ENCODE measurements at regions not wholly inside any gene's neighbourhood (a gene's known extent, or its start where the extent isn't known, plus 50 kb on each side); places are given as distances from the start of the nearest gene placed in this dataset.

DNA sequence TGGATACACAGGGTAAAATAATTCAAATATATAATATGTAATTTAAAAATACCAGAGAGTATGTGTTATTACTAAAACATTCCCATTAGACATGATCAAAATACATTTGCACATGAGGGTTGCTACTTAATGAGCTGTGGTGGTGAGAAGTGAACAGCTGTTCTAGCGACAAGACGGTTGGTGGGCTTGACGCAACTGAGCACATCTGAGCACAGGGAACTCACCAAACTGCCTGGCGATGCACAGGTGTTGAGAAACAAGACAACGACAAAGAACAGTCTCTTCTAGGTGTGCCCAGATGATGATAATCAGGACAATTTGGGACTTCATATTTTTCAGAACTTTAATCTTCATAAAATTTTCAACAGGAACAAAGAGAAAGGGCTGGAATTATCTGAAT, 555.1 kb upstream of the SGCG start:
- DNase-seq (ENCODE audit: low spot score): no peak
- in situ Hi-C loops (cut with MboI; ENCODE audit: low pct_unique_long_range_greater_than_20kb, low sequenced_read_pairs, unreplicated experiment): no loop called here
- TF ChIP-seq, protein P1, sequence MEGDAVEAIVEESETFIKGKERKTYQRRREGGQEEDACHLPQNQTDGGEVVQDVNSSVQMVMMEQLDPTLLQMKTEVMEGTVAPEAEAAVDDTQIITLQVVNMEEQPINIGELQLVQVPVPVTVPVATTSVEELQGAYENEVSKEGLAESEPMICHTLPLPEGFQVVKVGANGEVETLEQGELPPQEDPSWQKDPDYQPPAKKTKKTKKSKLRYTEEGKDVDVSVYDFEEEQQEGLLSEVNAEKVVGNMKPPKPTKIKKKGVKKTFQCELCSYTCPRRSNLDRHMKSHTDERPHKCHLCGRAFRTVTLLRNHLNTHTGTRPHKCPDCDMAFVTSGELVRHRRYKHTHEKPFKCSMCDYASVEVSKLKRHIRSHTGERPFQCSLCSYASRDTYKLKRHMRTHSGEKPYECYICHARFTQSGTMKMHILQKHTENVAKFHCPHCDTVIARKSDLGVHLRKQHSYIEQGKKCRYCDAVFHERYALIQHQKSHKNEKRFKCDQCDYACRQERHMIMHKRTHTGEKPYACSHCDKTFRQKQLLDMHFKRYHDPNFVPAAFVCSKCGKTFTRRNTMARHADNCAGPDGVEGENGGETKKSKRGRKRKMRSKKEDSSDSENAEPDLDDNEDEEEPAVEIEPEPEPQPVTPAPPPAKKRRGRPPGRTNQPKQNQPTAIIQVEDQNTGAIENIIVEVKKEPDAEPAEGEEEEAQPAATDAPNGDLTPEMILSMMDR (IDR thresholded peaks at IDR 0.05; ENCODE audit: extremely low read depth, insufficient read depth, missing control alignments): no peak

DNA sequence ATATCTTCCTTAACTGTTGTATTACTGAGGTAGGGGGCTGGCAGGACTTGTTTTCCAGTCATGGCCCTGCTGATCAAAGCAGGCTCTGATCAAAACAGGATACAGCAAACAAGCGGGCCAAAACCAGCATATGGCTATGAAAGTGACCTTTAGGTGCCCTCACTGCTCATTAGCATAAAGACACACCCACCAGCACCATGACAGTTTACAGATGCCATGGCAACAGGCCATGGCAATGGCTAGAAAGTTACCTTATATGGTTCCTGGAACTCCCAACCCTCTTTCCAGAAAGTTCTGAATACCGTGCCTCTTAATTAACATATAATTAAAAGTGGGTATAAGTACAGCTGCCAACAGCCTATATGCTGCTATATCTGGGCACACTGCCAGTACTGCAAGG, 551.4 kb upstream of the SGCG start:
- TF ChIP-seq, protein P1 (IDR thresholded peaks at IDR 0.05; ENCODE audit: extremely low read depth, insufficient read depth, missing control alignments): no peak
- DNase-seq (ENCODE audit: low spot score): no peak
- in situ Hi-C loops (cut with MboI; ENCODE audit: low pct_unique_long_range_greater_than_20kb, low sequenced_read_pairs, unreplicated experiment): no loop called here

DNA sequence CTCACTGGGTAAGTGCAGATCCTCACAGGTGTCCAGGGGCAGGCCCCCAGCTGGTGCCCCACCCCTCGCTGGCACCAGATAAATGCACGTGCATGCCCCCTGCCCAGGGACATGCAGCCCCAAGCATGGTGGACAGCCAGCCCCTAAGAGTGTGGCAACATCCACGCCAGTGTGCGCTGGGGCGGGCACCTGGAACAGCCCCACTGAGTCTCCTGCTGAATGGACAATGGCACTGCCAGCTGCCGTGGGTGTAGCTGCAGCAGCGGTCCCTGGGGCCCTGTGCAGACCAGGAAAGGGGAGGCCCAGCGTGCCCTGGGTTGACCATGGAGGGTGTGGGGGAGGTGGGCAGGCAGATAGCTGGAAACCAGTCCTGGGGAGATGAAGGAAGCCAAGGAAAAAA, 538.7 kb upstream of the SGCG start:
- DNase-seq (ENCODE audit: low spot score): no peak
- TF ChIP-seq, protein P1 (IDR thresholded peaks at IDR 0.05; ENCODE audit: extremely low read depth, insufficient read depth, missing control alignments): no peak
- in situ Hi-C loops (cut with MboI; ENCODE audit: low pct_unique_long_range_greater_than_20kb, low sequenced_read_pairs, unreplicated experiment): no loop called here

DNA sequence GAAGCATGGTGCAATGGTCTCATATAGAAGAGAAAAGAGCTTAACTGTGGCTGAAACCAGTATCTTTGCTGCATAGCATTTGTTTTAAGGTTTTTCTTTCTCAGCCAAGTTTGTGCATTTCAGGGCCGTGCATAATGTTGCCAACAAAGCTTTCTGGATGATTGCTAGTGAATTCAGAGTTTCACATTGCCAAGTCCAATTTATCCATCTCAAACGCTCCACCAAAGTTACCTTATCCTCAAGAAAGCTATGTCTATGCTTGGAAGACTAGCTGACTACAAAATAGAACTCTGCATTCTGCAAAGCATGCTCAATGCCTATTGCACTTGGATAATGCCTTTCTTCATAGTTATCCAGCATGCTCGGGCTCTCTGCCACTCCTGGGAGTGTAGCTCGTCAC, 535.8 kb upstream of the SGCG start:
- TF ChIP-seq, protein P1 (IDR thresholded peaks at IDR 0.05; ENCODE audit: extremely low read depth, insufficient read depth, missing control alignments): no peak
- in situ Hi-C loops (cut with MboI; ENCODE audit: low pct_unique_long_range_greater_than_20kb, low sequenced_read_pairs, unreplicated experiment): no loop called here
- no peak for DNase-seq (ENCODE audit: low spot score)

DNA sequence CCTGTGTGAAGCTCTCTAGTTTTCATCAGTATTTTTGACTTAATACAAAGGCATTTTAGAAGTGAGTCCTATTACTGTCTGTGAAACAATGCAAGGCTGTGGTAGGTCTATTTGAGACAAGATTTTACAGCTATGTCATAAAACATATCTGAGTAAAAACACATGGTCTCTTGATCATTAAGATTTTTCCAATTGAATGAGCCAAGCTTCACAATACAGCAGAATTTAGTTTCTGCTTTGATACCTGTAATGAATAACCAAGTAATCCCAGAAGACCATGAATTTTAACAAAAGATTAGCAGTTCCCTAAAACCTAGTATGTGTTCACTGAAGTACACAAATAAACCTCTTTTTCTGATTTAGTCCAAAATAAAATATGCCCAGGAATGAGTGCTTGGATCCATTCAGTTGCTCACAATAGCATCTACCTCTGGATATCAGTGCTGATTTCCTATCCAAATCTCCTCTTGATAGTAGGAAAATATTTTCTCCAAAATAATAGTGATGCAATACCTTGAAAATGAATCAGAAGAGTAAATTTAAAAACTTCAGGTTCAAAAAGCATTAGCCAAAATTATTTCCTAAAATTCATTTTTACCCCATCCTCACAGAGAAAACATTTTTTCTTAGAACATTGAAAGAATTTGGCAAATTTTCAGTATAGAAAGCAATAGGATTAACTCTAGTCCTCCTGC, 533.5 kb upstream of the SGCG start:
- TF ChIP-seq, protein P1 (IDR thresholded peaks at IDR 0.05; ENCODE audit: extremely low read depth, insufficient read depth, missing control alignments): no peak
- in situ Hi-C loops (cut with MboI; ENCODE audit: low pct_unique_long_range_greater_than_20kb, low sequenced_read_pairs, unreplicated experiment): no loop called here
- no peak for DNase-seq (ENCODE audit: low spot score)

DNA sequence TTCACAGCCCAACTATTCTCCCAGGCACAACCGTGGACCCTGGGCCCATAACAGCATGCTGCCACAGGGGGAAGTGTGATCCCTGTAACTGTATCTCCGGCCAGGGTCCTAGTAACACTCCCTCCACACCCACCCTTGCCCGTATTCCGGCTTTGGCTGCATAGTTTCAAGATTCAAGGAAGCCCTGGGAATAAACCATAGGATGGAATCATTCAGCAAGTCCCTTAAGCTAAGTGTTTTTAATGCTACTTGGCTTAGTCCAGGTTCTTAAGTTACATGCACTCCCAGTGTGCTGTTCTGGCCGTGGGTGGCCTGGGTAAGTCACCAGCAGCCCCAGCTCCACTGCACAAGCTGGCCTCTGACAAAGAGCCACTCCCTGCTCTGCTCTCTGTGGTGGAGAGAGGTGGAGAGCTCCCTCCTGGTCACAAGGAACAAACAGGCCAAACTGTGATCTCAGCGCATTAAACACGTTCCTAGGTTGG, 532.4 kb upstream of the SGCG start:
- TF ChIP-seq, protein P1 (IDR thresholded peaks at IDR 0.05; ENCODE audit: extremely low read depth, insufficient read depth, missing control alignments): no peak
- in situ Hi-C loops (cut with MboI; ENCODE audit: low pct_unique_long_range_greater_than_20kb, low sequenced_read_pairs, unreplicated experiment): no loop called here
- DNase-seq (ENCODE audit: low spot score): no peak

Measured in GM13977 (cell line).